ENCODE measurements at regions not wholly inside any gene's neighbourhood (a gene's known extent, or its start where the extent isn't known, plus 50 kb on each side); places are given as distances from the start of the nearest gene placed in this dataset.

DNA sequence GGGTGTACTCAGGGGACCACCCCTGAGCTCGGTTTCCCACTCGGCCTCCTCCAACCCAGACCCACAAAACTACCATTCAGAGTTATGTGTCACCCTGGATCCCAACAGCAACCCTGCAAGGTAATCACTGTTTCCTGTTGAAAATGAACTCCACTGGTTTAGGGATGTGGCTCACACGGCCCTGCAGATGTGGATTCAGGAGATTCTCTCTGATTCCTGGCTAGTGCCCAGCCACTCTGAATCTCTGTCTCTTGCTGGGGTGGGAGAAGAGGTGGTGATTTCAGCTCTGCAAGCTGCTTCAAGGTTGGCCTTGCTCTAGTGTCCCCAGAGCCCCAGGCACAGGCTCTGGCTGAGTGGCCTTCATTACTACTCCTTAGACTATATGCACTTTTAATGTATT, 1231.6 kb downstream of the TBC1D22A start:
- DNase-seq (ENCODE audit: low read depth): no peak

- DNase-seq (ENCODE audit: low read depth): no peak
These were observed 1228.0 kb downstream of the TBC1D22A start for GRCh38 chr22:47990481-47990880.

GRCh38 chr22:47987885-47988515, 1225.5 kb downstream of the TBC1D22A start:
- DNase-seq (ENCODE audit: low read depth): no peak

DNA sequence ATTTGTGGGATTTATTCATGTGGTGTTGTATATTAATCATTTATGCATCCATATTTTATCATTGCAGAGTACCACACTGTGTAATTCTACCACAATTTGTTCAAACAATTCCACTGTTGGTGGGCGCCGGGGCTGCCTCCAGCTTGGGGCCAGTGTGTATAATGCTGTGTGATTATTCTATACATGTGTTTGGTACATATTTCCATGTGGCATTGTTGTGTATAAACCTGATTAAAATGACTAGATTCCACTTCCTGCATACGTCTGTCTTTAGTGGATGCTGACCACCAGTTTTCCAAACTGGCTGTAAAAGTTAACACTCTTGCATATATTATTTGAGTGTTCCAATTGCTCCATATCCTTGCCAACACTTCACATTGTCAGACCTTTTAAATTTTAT, 1213.8 kb downstream of the TBC1D22A start:
- no peak for DNase-seq (ENCODE audit: low read depth)

GRCh38 chr22:47967831-47968230, 1205.4 kb downstream of the TBC1D22A start:
- DNase-seq (ENCODE audit: low read depth): no peak

GRCh38 chr22:47966316-47966715, 1203.9 kb downstream of the TBC1D22A start:
- DNase-seq (ENCODE audit: low read depth): no peak

- no peak for DNase-seq (ENCODE audit: low read depth)
These were observed 1203.4 kb downstream of the TBC1D22A start for GRCh38 chr22:47965896-47966295.

DNA sequence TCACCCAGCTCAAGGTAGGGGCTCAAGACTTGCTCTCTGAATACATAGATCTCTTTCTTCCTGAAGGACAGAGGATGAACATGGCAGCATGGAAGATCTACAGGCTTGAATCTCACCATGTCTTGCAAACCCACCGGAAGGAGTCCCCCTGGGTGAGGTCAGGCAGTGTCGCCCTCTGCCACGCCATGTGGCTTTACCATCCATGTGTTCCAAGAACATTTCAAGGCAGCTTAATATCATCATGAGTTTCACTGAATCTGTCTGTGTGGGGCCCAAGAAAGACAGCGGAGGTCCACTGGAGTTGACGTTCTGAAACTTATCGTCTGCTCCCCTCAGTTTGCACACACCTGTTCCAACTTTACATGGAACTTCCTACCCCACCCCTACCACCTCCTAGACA, 1202.6 kb downstream of the TBC1D22A start:
- DNase-seq (ENCODE audit: low read depth): no peak

DNA sequence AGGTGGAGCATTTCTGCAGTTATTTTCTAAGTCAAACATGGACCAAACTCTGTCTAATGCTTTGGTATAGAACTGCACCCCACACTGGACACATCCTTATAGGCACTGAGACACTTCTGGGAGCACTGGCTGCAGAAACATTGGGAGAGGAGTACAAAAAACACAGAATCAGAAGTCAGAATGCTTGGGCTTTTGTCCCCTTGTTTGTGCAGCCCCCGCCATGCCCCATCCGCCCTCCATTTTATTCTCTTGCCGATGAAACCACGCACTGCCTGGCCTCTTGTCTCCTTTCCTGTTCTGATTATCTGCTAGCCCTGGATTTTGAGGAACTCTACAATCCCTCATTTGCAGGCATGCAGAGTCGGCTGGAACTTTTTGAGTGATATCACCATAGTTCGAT, 1201.2 kb downstream of the TBC1D22A start:
- no peak for DNase-seq (ENCODE audit: low read depth)

- no peak for DNase-seq (ENCODE audit: low read depth)
These were observed 1195.2 kb downstream of the TBC1D22A start for GRCh38 chr22:47957649-47958048.

DNA sequence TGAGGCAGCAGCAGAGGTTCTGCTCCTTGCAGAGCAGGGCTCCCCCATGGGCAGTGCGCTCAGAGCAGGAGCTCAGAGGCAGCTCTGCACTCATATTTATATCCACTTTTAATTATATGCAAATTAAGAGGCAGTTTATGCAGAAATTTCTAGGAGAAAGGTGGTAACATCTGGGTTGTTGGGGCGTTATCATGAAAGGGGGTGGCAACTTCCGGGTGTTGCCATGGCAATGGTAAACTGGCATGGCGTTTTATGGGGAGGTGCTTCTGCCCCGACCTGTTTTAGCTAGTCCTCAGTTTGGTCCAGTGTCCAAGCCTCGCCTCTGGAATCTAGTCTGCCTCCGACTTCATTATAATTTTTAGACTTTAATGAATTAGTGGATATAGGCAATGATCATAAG, 1191.7 kb downstream of the TBC1D22A start:
- DNase-seq (ENCODE audit: low read depth): no peak

GRCh38 chr22:47944941-47945340, 1182.5 kb downstream of the TBC1D22A start:
- no peak for DNase-seq (ENCODE audit: low read depth)

DNA sequence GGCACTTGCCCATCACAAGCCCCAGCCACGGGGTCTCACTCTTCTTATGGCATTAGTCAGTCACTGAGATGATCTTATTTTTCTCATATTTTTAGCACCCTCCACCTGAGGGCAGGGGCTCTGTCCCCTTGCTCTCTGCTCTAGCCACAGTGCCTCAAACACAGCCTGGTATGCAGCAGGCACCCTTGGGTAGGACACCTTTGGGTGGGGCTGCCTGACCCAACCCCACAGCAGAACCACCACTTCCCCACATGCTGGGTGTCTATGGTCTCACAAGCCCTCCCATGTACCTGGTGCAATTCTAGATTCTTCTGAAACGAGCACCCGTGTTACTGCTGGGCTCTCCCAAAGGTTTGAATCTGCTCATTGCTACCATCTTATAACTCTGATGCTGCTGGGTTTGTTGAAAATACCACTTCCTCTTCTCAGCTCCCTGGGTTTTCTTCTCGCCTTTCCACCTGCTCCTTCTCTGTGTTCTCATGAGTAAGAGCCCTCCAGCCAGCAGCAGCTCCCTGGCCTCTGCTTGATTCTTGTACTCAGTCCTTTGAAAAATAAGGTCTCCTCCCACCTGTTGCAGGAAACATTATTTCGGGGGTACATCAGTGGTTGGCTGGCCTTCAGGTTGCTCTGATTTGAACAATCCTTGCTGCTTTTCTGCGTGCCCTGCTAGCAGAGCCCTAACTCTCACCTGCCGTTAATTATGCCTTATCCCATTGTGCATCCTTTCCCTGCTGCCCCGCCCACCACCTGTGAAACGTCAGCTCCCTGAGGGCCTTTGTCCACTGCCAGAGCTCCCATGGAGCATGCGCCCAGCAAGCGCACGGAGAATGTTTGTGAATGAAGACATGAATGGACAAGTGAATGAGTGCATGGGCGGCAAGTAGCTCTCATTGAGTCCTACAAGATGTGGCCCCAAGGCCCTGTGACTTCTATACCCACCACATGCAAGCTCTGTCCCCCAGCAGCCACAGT, 1181.6 kb downstream of the TBC1D22A start:
- DNase-seq (ENCODE audit: low read depth): no peak

- no peak for DNase-seq (ENCODE audit: low read depth)
These were observed 1177.8 kb downstream of the TBC1D22A start for GRCh38 chr22:47940211-47940610.

- DNase-seq (ENCODE audit: low read depth): no peak
These were observed 1171.4 kb downstream of the TBC1D22A start for GRCh38 chr22:47933891-47934290.

DNA sequence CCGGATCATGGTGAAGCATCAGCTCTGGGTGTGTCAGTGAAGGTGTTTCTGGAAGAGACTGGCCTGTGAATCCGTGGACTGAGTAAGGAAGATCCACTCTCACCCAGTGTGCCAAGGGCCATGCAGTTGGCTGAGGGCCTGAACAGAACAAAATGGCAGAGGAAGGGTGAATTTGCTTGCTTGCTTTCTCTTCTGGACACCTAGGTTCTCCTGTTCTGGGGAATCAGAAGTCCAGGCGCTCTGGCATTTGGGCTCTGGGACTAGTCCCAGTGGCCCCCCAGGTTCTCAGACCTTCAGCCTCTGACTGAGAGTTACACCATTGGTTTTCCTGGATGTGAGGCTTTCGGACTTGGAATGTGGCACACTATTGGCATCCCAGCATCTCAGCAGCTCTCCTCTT, 1170.8 kb downstream of the TBC1D22A start:
- no peak for DNase-seq (ENCODE audit: low read depth)

GRCh38 chr22:47929646-47930185, 1167.3 kb downstream of the TBC1D22A start:
- DNase-seq (ENCODE audit: low read depth): no peak

DNA sequence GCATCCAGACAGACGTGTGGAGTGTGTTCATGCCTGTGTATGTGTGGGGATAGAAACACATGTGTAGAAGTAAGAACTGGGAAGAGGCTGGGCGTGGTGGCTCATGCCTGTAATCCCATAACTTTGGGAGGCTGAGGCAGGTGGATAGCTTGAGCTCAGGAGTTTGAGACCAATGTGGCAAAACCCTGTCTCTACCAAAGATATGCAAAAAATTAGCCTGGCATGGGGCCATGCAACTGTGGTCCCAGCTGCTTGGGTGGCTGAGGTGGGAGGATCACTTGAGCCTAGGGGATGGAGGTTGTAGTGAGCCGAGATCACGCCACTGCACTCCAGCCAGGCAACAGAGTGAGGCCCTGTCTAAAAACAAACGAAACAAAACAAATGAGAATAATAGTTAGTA, 1166.6 kb downstream of the TBC1D22A start:
- DNase-seq (ENCODE audit: low read depth): no peak

GRCh38 chr22:47928631-47929030, 1166.2 kb downstream of the TBC1D22A start:
- DNase-seq (ENCODE audit: low read depth): no peak

GRCh38 chr22:47927648-47928210, 1165.3 kb downstream of the TBC1D22A start:
- no peak for DNase-seq (ENCODE audit: low read depth)

GRCh38 chr22:47923011-47923427, 1160.6 kb downstream of the TBC1D22A start:
- DNase-seq (ENCODE audit: low read depth): no peak

DNA sequence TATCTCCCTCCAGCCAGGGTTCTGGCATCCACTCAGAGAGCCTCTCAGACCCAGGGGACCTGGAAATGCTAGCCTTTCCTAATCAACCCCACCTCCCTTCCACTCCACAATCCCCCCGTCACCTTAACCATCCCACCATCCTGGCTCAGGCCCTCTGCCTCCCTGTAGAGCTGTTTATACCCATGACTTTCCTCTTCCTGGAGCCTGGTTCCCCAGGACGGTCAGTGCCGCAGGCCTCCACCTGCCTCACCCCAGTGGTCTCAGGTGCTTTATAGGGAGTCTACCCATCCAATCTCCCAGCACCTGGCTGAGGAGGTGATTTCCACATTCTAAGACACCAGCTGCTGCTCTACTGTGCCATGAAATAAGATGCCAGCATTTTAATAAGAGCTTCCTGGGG, 1159.5 kb downstream of the TBC1D22A start:
- DNase-seq (ENCODE audit: low read depth): no peak

Measured in non-pigmented ciliary epithelial cell (primary cell).